A673 (cell line): ENCODE measurements at regions not wholly inside any gene's neighbourhood (a gene's known extent, or its start where the extent isn't known, plus 50 kb on each side); places are given as distances from the start of the nearest gene placed in this dataset. TPM values are rescaled to one million over a fixed set of nuclear protein-coding genes. Genes with fewer than 3 reads are reported as not detected.

ENCODE experiments used
- BruUV-seq: library from RNA; stranded (reverse); fragments of 400-500 nt; replicated peaks from 2 replicates; lab custom pipeline; 2021; lab: Mats Ljungman, UMichigan
- CTCF ChIA-PET: fragments of 300-600 bp; sonication (Branson Sonifier 250); formaldehyde crosslinking; loops from one replicate; lab custom pipeline; 2022; ENCODE audit warnings: antibody characterized with exemption; lab: Charles Lee
- POLR2A ChIA-PET: fragments of 300-600 bp; sonication (Branson Sonifier 250); formaldehyde crosslinking; loops from one replicate; lab custom pipeline; 2022; ENCODE audit warnings: antibody characterized with exemption; ENCODE audit not compliant: low non-redundant PET; lab: Charles Lee
- DNase-seq: peaks from one replicate; pipeline ENCODE4 v3.0.0-alpha.2; 2015; ENCODE audit warnings: low spot score
- H3K27ac ChIP-seq: fragments of 200-600 bp; sonication (generic); 2 replicates; pipeline ENCODE4 v1.5.1; 2016; ENCODE audit warnings: mixed run types, low read depth, mild to moderate bottlenecking, mixed read lengths, antibody characterized with exemption, low read length; ENCODE audit not compliant: poor library complexity, severe bottlenecking
- H3K27me3 ChIP-seq: fragments of 200-600 bp; sonication (generic); replicated peaks from 2 replicates; pipeline ENCODE4 v1.6.1; 2017; ENCODE audit warnings: mixed run types, low read depth, mild to moderate bottlenecking, mixed read lengths, antibody characterized with exemption, low read length; ENCODE audit not compliant: insufficient read depth, poor library complexity
- H3K36me3 ChIP-seq: fragments of 200-600 bp; sonication (generic); 2 replicates; pipeline ENCODE4 v1.6.1; 2016; ENCODE audit warnings: mixed run types, mild to moderate bottlenecking, mixed read lengths, antibody characterized with exemption, low read length; ENCODE audit not compliant: insufficient read depth, poor library complexity, severe bottlenecking
- H3K4me1 ChIP-seq: fragments of 200-600 bp; sonication (generic); 2 replicates; pipeline ENCODE4 v1.6.1; 2017; ENCODE audit warnings: mixed run types, mild to moderate bottlenecking, mixed read lengths, antibody characterized with exemption, low read length; ENCODE audit not compliant: insufficient read depth, poor library complexity, severe bottlenecking
- H3K4me3 ChIP-seq: fragments of 200-600 bp; sonication (generic); 2 replicates; pipeline ENCODE4 v1.5.1; 2016; ENCODE audit warnings: low read depth, mixed run types, mild to moderate bottlenecking, mixed read lengths, low read length; ENCODE audit not compliant: poor library complexity, severe bottlenecking
- H3K9me3 ChIP-seq: fragments of 200-600 bp; sonication (generic); 2 replicates; pipeline ENCODE4 v1.6.1; 2016; ENCODE audit warnings: mixed run types, low read depth, mild to moderate bottlenecking, mixed read lengths, antibody characterized with exemption, low read length; ENCODE audit not compliant: poor library complexity, severe bottlenecking
- CTCF ChIP-seq: fragments of 300-800, 200-600 bp; sonication (generic); conservative IDR thresholded peaks from 2 replicates; pipeline ENCODE4 v1.5.1; 2017; ENCODE audit warnings: low read depth, mild to moderate bottlenecking, antibody characterized with exemption, low read length, moderate library complexity, mixed read lengths
- EZH2 ChIP-seq: fragments of 200-600 bp; sonication (generic); IDR thresholded peaks from 2 replicates; pipeline ENCODE4 v1.6.1; 2017; ENCODE audit warnings: borderline replicate concordance, low read depth, mild to moderate bottlenecking, mixed read lengths, antibody characterized with exemption, low read length; ENCODE audit not compliant: poor library complexity, severe bottlenecking
- intact Hi-C: fragments of 100-400 bp; cut with micrococcal nuclease; formaldehyde crosslinking; loops from one replicate; pipeline ENCODE4 v1.10.0; 2022; ENCODE audit not compliant: unreplicated experiment
- microRNA-seq: library from miRNA; unstranded; fragments of <30 nt; microRNA quantifications from one replicate; pipeline ENCODE4 v1.2.0, GENCODE V29; 2021

GRCh38 chr13:99619207-99619606 lies 117.9 kb downstream of the TM9SF2 start:
- ChIA-PET CTCF (no interaction called here), POLR2A (no interaction called here)
- BruUV-seq = no TSS peak
- Histone ChIP-seq H3K4me3 (no peak overlapping the region), H3K4me1 (peaks cover 4% of the 10 kb centered on the region), H3K36me3 (no peaks in the 10 kb centered on the region), H3K9me3 (no peaks in the 10 kb centered on the region), H3K27ac (no peak overlapping the region), H3K27me3 (no peaks in the 10 kb centered on the region)
- intact Hi-C loops = no loop called here
- TF ChIP-seq EZH2 (no peak), CTCF (no peak)
- no peak for DNase-seq

- Histone ChIP-seq H3K4me1 (peaks cover 4% of the 10 kb centered on the region), H3K27ac (no peak overlapping the region), H3K9me3 (no peaks in the 10 kb centered on the region), H3K4me3 (no peak overlapping the region), H3K36me3 (no peaks in the 10 kb centered on the region), H3K27me3 (no peaks in the 10 kb centered on the region)
- intact Hi-C loops = no loop called here
- peak; percentile 76 for DNase-seq
- TF ChIP-seq EZH2 (no peak), CTCF (peak; percentile 85)
- POLR2A ChIA-PET = no interaction called here
- CTCF ChIA-PET = no interaction called here
- no TSS peak for BruUV-seq
Observed at GRCh38 chr13:99617474-99618255, 116.4 kb downstream of the TM9SF2 start.

GRCh38 chr13:99614465-99614885 lies 113.2 kb downstream of the TM9SF2 start:
- BruUV-seq = no TSS peak
- DNase-seq = peak; percentile 63
- intact Hi-C loops = loop anchor here (2.0 kb wide), 1 partner anchor 174 kb away; no protein-coding TSS in a partner anchor
- Histone ChIP-seq H3K27ac (no peak overlapping the region), H3K27me3 (no peaks in the 10 kb centered on the region), H3K9me3 (no peaks in the 10 kb centered on the region), H3K4me1 (peaks cover 4% of the 10 kb centered on the region), H3K36me3 (no peaks in the 10 kb centered on the region), H3K4me3 (no peak overlapping the region)
- ChIA-PET POLR2A (no interaction called here), CTCF (no interaction called here)
- TF ChIP-seq CTCF (peak; percentile 54), EZH2 (no peak)

Small RNA genes in the stretch of these regions (microRNA-seq; reads per million reads assigned to microRNA genes)
- gene MIR4306 = not detected
